ENCODE measurements at regions not wholly inside any gene's neighbourhood (a gene's known extent, or its start where the extent isn't known, plus 50 kb on each side); places are given as distances from the start of the nearest gene placed in this dataset.

- no peak for DNase-seq
- in situ Hi-C loops (cut with MboI), result no loop called here
- Histone ChIP-seq H3K9ac (no peak overlapping the region), H4K20me1 (ENCODE audit: insufficient read depth) (no peaks in the 10 kb centered on the region), H3K27ac (no peak overlapping the region), H3K9me2 (ENCODE audit: insufficient read depth) (no peaks in the 10 kb centered on the region), H3K9me3 (ENCODE audit: low read depth) (no peaks in the 10 kb centered on the region), H2AFZ (no peak overlapping the region), H3F3A (ENCODE audit: insufficient read depth) (no peaks in the 10 kb centered on the region), H3K4me3 (no peak overlapping the region), H3K79me2 (ENCODE audit: insufficient read depth) (no peaks in the 10 kb centered on the region), H3K4me1 (ENCODE audit: insufficient read depth) (no peaks in the 10 kb centered on the region), H3K27me3 (replicated peaks; ENCODE audit: insufficient read depth) (no peaks in the 10 kb centered on the region), H3K36me3 (ENCODE audit: low read depth) (no peaks in the 10 kb centered on the region), H3K4me2 (ENCODE audit: unreplicated experiment) (no peak overlapping the region)
- TF ChIP-seq EZH2 (IDR thresholded peaks at IDR 0.05; ENCODE audit: insufficient read depth, poor library complexity, severe bottlenecking) (no peak), EZH2phosphoT487 (IDR thresholded peaks at IDR 0.05; ENCODE audit: insufficient read depth, low read depth) (no peak)
Observed at GRCh38 chr2:57567245-57567644, 479.4 kb upstream of the VRK2 start.

DNA sequence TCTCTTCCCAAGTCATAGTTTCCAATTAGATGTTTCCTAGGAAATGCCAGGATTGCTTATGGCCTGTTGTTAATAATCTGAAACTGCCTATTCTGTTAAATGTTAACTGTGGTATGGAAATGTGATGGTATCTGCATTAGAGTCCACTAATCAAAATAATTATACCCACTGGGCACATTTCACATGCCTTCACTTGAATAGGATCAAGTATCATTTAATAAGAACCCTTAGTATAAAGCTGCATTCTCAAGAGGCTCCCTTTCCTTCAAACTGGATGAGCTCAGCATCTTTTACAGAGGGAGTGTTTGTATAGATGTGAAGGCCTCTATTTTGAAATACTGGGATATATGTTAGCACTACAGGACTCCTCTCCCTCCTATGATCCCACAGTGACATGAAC is 477.2 kb upstream of the VRK2 start:
- H3K4me3 ChIP-seq, result no peak overlapping the region
- no peaks in the 10 kb centered on the region for H4K20me1 ChIP-seq (ENCODE audit: insufficient read depth)
- H3F3A ChIP-seq (ENCODE audit: insufficient read depth), result no peaks in the 10 kb centered on the region
- H3K9me2 ChIP-seq (ENCODE audit: insufficient read depth), result no peaks in the 10 kb centered on the region
- no peaks in the 10 kb centered on the region for H3K4me1 ChIP-seq (ENCODE audit: insufficient read depth)
- no peak overlapping the region for H3K9ac ChIP-seq
- no peaks in the 10 kb centered on the region for H3K36me3 ChIP-seq (ENCODE audit: low read depth)
- no peak overlapping the region for H3K4me2 ChIP-seq (ENCODE audit: unreplicated experiment)
- in situ Hi-C loops (cut with MboI), result no loop called here
- H3K27ac ChIP-seq, result no peak overlapping the region
- H3K79me2 ChIP-seq (ENCODE audit: insufficient read depth), result no peaks in the 10 kb centered on the region
- no peak for TF ChIP-seq EZH2 (IDR thresholded peaks at IDR 0.05; ENCODE audit: insufficient read depth, poor library complexity, severe bottlenecking)
- TF ChIP-seq EZH2phosphoT487 (IDR thresholded peaks at IDR 0.05; ENCODE audit: insufficient read depth, low read depth), result no peak
- no peak overlapping the region for H2AFZ ChIP-seq
- H3K27me3 ChIP-seq (replicated peaks; ENCODE audit: insufficient read depth), result no peaks in the 10 kb centered on the region
- no peak for DNase-seq
- H3K9me3 ChIP-seq (ENCODE audit: low read depth), result no peaks in the 10 kb centered on the region

DNA sequence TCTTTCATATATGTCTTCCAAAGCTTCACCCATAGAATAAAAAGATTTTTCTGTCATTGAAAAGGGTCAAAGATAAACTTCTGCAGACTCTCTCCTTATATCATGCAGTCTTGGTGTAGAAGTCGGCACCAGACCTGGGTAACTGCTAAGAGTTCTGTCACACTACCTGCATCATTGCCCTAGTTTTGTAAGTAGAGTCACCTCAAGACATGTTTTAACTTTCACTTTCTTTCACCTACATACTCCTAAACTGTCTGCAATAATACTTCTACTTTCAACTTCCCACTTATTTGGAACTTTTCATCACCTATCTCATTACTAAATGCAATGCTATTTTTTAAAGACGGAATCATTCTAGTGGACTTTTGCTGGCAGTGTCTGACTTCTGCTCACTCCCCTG is 475.6 kb upstream of the VRK2 start:
- no peaks in the 10 kb centered on the region for H3F3A ChIP-seq (ENCODE audit: insufficient read depth)
- no peaks in the 10 kb centered on the region for H3K9me3 ChIP-seq (ENCODE audit: low read depth)
- no peak overlapping the region for H3K4me3 ChIP-seq
- in situ Hi-C loops (cut with MboI), result no loop called here
- no peaks in the 10 kb centered on the region for H4K20me1 ChIP-seq (ENCODE audit: insufficient read depth)
- H3K4me1 ChIP-seq (ENCODE audit: insufficient read depth), result no peaks in the 10 kb centered on the region
- 38 to 40% methylated on average over 2 of the region's 2 CpGs for WGBS, 2 experiments (ENCODE audit: low coverage in 1 of 2, low lambda C conversion rate in 2 of 2, missing lambda C conversion rate in 2 of 2)
- no peak overlapping the region for H3K9ac ChIP-seq
- H3K27ac ChIP-seq, result no peak overlapping the region
- TF ChIP-seq EZH2 (IDR thresholded peaks at IDR 0.05; ENCODE audit: insufficient read depth, poor library complexity, severe bottlenecking) (no peak), EZH2phosphoT487 (IDR thresholded peaks at IDR 0.05; ENCODE audit: insufficient read depth, low read depth) (no peak)
- H2AFZ ChIP-seq, result no peak overlapping the region
- H3K27me3 ChIP-seq (replicated peaks; ENCODE audit: insufficient read depth), result no peaks in the 10 kb centered on the region
- no peaks in the 10 kb centered on the region for H3K36me3 ChIP-seq (ENCODE audit: low read depth)
- DNase-seq, result no peak
- H3K4me2 ChIP-seq (ENCODE audit: unreplicated experiment), result no peak overlapping the region
- H3K79me2 ChIP-seq (ENCODE audit: insufficient read depth), result no peaks in the 10 kb centered on the region
- no peaks in the 10 kb centered on the region for H3K9me2 ChIP-seq (ENCODE audit: insufficient read depth)

GRCh38 chr2:57575700-57576268 is 470.8 kb upstream of the VRK2 start:
- 24 to 28% methylated on average over 5 of the region's 5 CpGs for WGBS, 2 experiments (ENCODE audit: low coverage in 1 of 2, low lambda C conversion rate in 2 of 2, missing lambda C conversion rate in 2 of 2)
- Histone ChIP-seq H3K4me2 (ENCODE audit: unreplicated experiment) (no peak overlapping the region), H3K4me1 (ENCODE audit: insufficient read depth) (no peaks in the 10 kb centered on the region), H3F3A (ENCODE audit: insufficient read depth) (no peaks in the 10 kb centered on the region), H3K9ac (no peak overlapping the region), H3K9me2 (ENCODE audit: insufficient read depth) (no peaks in the 10 kb centered on the region), H3K36me3 (ENCODE audit: low read depth) (no peaks in the 10 kb centered on the region), H3K79me2 (ENCODE audit: insufficient read depth) (no peaks in the 10 kb centered on the region), H3K27me3 (replicated peaks; ENCODE audit: insufficient read depth) (no peaks in the 10 kb centered on the region), H2AFZ (no peak overlapping the region), H4K20me1 (ENCODE audit: insufficient read depth) (no peaks in the 10 kb centered on the region), H3K9me3 (ENCODE audit: low read depth) (no peaks in the 10 kb centered on the region), H3K27ac (no peak overlapping the region), H3K4me3 (no peak overlapping the region)
- TF ChIP-seq EZH2phosphoT487 (IDR thresholded peaks at IDR 0.05; ENCODE audit: insufficient read depth, low read depth) (no peak), EZH2 (IDR thresholded peaks at IDR 0.05; ENCODE audit: insufficient read depth, poor library complexity, severe bottlenecking) (no peak)
- DNase-seq, result no peak
- in situ Hi-C loops (cut with MboI), result no loop called here

GRCh38 chr2:57576983-57577382 is 469.6 kb upstream of the VRK2 start:
- Histone ChIP-seq H3K36me3 (ENCODE audit: low read depth) (no peaks in the 10 kb centered on the region), H3K27ac (no peak overlapping the region), H3K9ac (no peak overlapping the region), H3K9me3 (ENCODE audit: low read depth) (no peaks in the 10 kb centered on the region), H3F3A (ENCODE audit: insufficient read depth) (no peaks in the 10 kb centered on the region), H3K9me2 (ENCODE audit: insufficient read depth) (no peaks in the 10 kb centered on the region), H3K4me1 (ENCODE audit: insufficient read depth) (no peaks in the 10 kb centered on the region), H3K4me3 (no peak overlapping the region), H2AFZ (no peak overlapping the region), H3K4me2 (ENCODE audit: unreplicated experiment) (no peak overlapping the region), H3K79me2 (ENCODE audit: insufficient read depth) (no peaks in the 10 kb centered on the region), H4K20me1 (ENCODE audit: insufficient read depth) (no peaks in the 10 kb centered on the region), H3K27me3 (replicated peaks; ENCODE audit: insufficient read depth) (no peaks in the 10 kb centered on the region)
- DNase-seq, result no peak
- in situ Hi-C loops (cut with MboI), result no loop called here
- 67 to 81% methylated on average over 1 of the region's 1 CpG for WGBS, 2 experiments (ENCODE audit: low coverage in 1 of 2, low lambda C conversion rate in 2 of 2, missing lambda C conversion rate in 2 of 2)
- TF ChIP-seq EZH2 (IDR thresholded peaks at IDR 0.05; ENCODE audit: insufficient read depth, poor library complexity, severe bottlenecking), result no peak
- TF ChIP-seq EZH2phosphoT487 (IDR thresholded peaks at IDR 0.05; ENCODE audit: insufficient read depth, low read depth), result no peak

All from GM23248 (cell line).